SW480 (cell line): ENCODE measurements at regions not wholly inside any gene's neighbourhood (a gene's known extent, or its start where the extent isn't known, plus 50 kb on each side); places are given as distances from the start of the nearest gene placed in this dataset.

Experiments
- DNase-seq: peaks from one replicate; pipeline ENCODE4 v3.0.0-alpha.2; 2016; ENCODE audit warnings: low spot score

GRCh38 chr11:131121426-131122333, 205.4 kb upstream of the SNX19 start:
- no peak for DNase-seq

GRCh38 chr11:131122448-131122847, 206.2 kb upstream of the SNX19 start:
- no peak for DNase-seq

GRCh38 chr11:131129474-131129873, 213.2 kb upstream of the SNX19 start:
- DNase-seq: no peak

GRCh38 chr11:131135611-131136010, 219.3 kb upstream of the SNX19 start:
- DNase-seq: no peak

- DNase-seq: no peak
These were observed 220.2 kb upstream of the SNX19 start for GRCh38 chr11:131136486-131136885.

GRCh38 chr11:131137046-131137445, 220.8 kb upstream of the SNX19 start:
- DNase-seq: no peak

GRCh38 chr11:131138731-131139130, 222.5 kb upstream of the SNX19 start:
- DNase-seq: no peak

- no peak for DNase-seq
These were observed 224.6 kb upstream of the NTM start for GRCh38 chr11:131145791-131146190.

GRCh38 chr11:131146827-131147490, 223.5 kb upstream of the NTM start:
- DNase-seq: peak; percentile 9

GRCh38 chr11:131154351-131154750, 216.1 kb upstream of the NTM start:
- no peak for DNase-seq

GRCh38 chr11:131157678-131158077, 212.7 kb upstream of the NTM start:
- no peak for DNase-seq

GRCh38 chr11:131160846-131161245, 209.6 kb upstream of the NTM start:
- no peak for DNase-seq

GRCh38 chr11:131163613-131164012, 206.8 kb upstream of the NTM start:
- no peak for DNase-seq

GRCh38 chr11:131165036-131165435, 205.4 kb upstream of the NTM start:
- DNase-seq: no peak

GRCh38 chr11:131168839-131169713, 201.3 kb upstream of the NTM start:
- no peak for DNase-seq

- DNase-seq: no peak
These were observed 198.4 kb upstream of the NTM start for GRCh38 chr11:131172011-131172410.

- DNase-seq: no peak
These were observed 192.4 kb upstream of the NTM start for GRCh38 chr11:131178020-131178419.

- DNase-seq: no peak
These were observed 191.8 kb upstream of the NTM start for GRCh38 chr11:131178596-131178995.

- DNase-seq: no peak
These were observed 190.6 kb upstream of the NTM start for GRCh38 chr11:131179836-131180235.

- no peak for DNase-seq
These were observed 184.5 kb upstream of the NTM start for GRCh38 chr11:131185915-131186314.

- DNase-seq: peak; percentile 15
These were observed 183.8 kb upstream of the NTM start for GRCh38 chr11:131186629-131187101.

GRCh38 chr11:131190446-131190845, 180.0 kb upstream of the NTM start:
- DNase-seq: no peak
